ENCODE measurements at regions not wholly inside any gene's neighbourhood (a gene's known extent, or its start where the extent isn't known, plus 50 kb on each side); places are given as distances from the start of the nearest gene placed in this dataset.
A peak's percentile ranks its signal among the peaks of the same experiment; 100 is the strongest.

- TF ChIP-seq, protein P1, sequence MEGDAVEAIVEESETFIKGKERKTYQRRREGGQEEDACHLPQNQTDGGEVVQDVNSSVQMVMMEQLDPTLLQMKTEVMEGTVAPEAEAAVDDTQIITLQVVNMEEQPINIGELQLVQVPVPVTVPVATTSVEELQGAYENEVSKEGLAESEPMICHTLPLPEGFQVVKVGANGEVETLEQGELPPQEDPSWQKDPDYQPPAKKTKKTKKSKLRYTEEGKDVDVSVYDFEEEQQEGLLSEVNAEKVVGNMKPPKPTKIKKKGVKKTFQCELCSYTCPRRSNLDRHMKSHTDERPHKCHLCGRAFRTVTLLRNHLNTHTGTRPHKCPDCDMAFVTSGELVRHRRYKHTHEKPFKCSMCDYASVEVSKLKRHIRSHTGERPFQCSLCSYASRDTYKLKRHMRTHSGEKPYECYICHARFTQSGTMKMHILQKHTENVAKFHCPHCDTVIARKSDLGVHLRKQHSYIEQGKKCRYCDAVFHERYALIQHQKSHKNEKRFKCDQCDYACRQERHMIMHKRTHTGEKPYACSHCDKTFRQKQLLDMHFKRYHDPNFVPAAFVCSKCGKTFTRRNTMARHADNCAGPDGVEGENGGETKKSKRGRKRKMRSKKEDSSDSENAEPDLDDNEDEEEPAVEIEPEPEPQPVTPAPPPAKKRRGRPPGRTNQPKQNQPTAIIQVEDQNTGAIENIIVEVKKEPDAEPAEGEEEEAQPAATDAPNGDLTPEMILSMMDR (IDR thresholded peaks at IDR 0.05), result peak; percentile 53
- TF ChIP-seq CHD2 (IDR thresholded peaks at IDR 0.05; ENCODE audit: low read length, partially characterized antibody), result no peak
- no peak for TF ChIP-seq HMGXB4 (CRISPR knock-in tag; IDR thresholded peaks at IDR 0.05; ENCODE audit: borderline replicate concordance)
- no peak for TF ChIP-seq MAX (IDR thresholded peaks at IDR 0.05)
- no peak for TF ChIP-seq POLR2A (IDR thresholded peaks at IDR 0.05; ENCODE audit: low read length)
Measured at GRCh38 chr9:97109194-97109811, 70.4 kb upstream of the CTSV start.
